ENCODE measurements at regions not wholly inside any gene's neighbourhood (a gene's known extent, or its start where the extent isn't known, plus 50 kb on each side); places are given as distances from the start of the nearest gene placed in this dataset.

DNA sequence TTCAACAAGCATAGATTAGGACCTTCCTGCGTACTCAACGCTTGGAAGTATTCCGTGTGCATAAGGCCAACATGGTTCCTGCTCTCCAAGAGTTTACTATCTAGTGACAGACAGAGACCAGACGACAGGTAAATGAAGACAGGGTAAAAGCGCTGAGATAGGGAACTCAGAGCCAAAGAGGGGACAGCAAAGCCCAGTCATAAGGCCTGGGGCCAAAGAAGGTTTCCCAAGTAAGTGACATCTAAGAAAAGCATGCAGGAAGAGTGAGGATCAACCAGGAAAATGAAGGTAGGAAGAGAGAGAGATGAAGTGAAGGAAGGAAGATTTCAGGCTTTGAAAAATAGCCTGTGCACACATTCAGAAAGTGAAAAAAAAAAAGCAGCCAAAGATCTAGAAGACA is 76.9 kb upstream of the CDH20 start:
- no peak for DNase-seq (ENCODE audit: low spot score)

DNA sequence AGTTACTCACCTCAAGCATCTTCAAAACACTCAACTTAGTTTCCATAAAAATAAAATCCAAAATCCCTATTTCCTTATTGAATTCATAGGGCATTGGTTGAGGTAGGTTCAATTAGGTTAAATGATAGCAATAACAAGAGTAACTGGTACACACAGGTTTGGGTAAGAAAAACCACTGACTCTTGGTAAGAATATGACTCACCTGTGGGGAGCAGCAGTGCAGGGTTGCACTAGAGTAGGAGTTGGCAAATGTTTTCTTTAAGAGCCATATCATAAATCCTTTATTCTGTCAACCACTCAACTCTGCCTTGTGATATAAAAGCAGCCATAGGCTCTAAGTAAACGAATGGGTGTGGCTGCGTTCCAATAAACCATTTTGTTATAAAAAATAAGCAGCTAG is 71.4 kb upstream of the CDH20 start:
- DNase-seq (ENCODE audit: low spot score) = no peak

GRCh38 chr18:61272793-61273192 is 60.4 kb upstream of the CDH20 start:
- DNase-seq (ENCODE audit: low spot score) = no peak

DNA sequence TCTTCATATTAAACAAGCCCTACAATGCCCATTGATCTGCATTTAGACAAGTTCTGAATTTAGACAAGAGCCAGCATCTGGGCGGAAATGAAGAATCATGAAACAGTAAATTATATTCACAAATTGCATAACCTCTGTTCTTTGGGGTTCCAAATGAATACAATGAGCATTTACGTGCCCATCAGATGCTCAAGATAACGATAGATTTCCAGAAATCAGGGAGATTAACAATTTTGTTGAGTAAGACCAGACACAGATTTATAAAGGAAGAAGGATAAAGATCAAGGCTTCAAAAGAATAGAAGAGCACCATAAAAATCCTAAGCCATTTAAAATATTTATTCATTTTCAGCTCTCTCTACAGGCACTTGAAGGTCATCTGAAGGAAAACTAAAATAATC is 59.7 kb upstream of the CDH20 start:
- no peak for DNase-seq (ENCODE audit: low spot score)

DNA sequence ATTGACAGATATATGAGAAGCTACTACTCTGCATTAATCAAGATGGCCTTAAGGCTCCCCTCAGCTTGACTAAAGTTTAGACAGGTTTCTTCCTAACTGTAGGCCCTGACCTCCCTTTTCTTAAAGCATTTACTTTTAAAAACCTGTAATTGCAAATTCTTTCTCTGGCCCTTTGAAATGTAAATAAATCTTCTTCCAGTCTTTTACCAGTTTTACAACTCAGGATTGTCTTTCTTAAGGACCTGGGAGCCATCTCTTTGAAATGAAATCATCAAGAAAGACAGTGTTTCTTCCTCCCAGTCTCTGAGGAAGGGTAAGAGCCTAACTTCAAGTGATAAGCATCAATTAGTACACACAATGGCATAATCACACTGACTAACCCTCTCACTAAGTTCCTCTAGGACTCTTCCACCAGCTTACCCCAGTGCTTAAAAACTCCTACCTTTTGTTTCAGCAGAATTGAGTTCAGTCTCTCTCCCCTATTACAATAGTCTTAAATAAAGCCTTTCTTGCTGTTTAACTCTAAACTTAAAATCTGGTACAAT is 58.7 kb upstream of the CDH20 start:
- no peak for DNase-seq (ENCODE audit: low spot score)

- DNase-seq (ENCODE audit: low spot score) = no peak
Observed at GRCh38 chr18:61277808-61278207, 55.4 kb upstream of the CDH20 start.

- DNase-seq (ENCODE audit: low spot score) = no peak
Observed at GRCh38 chr18:61281431-61281830, 51.8 kb upstream of the CDH20 start.

DNA sequence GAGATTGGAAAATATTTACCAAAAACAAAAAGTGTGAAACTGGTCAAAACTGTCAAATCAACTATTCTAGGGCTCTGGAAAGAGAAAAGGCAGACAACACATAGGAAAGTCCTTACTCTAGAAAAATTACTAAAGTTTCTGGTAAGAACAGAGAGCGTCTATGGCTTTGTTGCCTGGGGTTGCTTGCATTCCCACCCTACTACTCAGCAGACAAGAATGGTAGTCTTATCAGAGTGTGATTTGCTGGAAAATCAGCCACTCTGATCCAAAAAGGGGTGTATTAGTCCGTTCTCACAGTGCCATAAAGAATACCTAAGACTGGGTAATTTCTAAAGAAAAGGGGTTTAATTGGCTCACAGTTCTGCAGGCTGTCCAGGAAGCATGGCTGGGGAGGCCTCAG is 50.3 kb upstream of the CDH20 start:
- no peak for DNase-seq (ENCODE audit: low spot score)
